ENCODE measurements at regions not wholly inside any gene's neighbourhood (a gene's known extent, or its start where the extent isn't known, plus 50 kb on each side); places are given as distances from the start of the nearest gene placed in this dataset.

GRCh38 chrX:36856849-36857248, 151.3 kb upstream of the FAM47C start:
- no peak for TF ChIP-seq POLR2A (IDR thresholded peaks at IDR 0.05)
- TF ChIP-seq CTCF (IDR thresholded peaks at IDR 0.05): no peak

Measured in adrenal gland (tissue), 5 donors.